HG02852 (cell line): ENCODE measurements at regions not wholly inside any gene's neighbourhood (a gene's known extent, or its start where the extent isn't known, plus 50 kb on each side); places are given as distances from the start of the nearest gene placed in this dataset.

ENCODE experiments used
- ATAC-seq: cut with Tn5 transposase; IDR thresholded peaks from one replicate; pipeline ENCODE4 v1.9.1; 2021; ENCODE audit warnings: mild to moderate bottlenecking, moderate library complexity; ENCODE audit not compliant: unreplicated experiment

GRCh38 chr10:131746241-131746711, 154.5 kb upstream of the PPP2R2D start:
- ATAC-seq, result no peak

- ATAC-seq, result no peak
Observed at GRCh38 chr10:131746785-131747184, 154.0 kb upstream of the PPP2R2D start.

GRCh38 chr10:131747251-131747650, 153.6 kb upstream of the PPP2R2D start:
- ATAC-seq, result no peak

- ATAC-seq, result no peak
Observed at GRCh38 chr10:131747791-131748190, 153.0 kb upstream of the PPP2R2D start.

GRCh38 chr10:131748191-131748590, 152.6 kb upstream of the PPP2R2D start:
- ATAC-seq, result no peak

GRCh38 chr10:131748831-131749766, 151.7 kb upstream of the PPP2R2D start:
- ATAC-seq, result no peak

GRCh38 chr10:131749767-131750142, 151.1 kb upstream of the PPP2R2D start:
- ATAC-seq, result no peak

- no peak for ATAC-seq
Observed at GRCh38 chr10:131750171-131750895, 150.5 kb upstream of the PPP2R2D start.

GRCh38 chr10:131750973-131751826, 149.6 kb upstream of the PPP2R2D start:
- ATAC-seq, result no peak

GRCh38 chr10:131751827-131752775, 148.7 kb upstream of the PPP2R2D start:
- ATAC-seq, result no peak

- no peak for ATAC-seq
Observed at GRCh38 chr10:131753336-131753735, 147.5 kb upstream of the PPP2R2D start.

GRCh38 chr10:131755200-131755599, 145.6 kb upstream of the PPP2R2D start:
- ATAC-seq, result no peak

GRCh38 chr10:131757285-131758058, 143.3 kb upstream of the PPP2R2D start:
- no peak for ATAC-seq

GRCh38 chr10:131758062-131758938, 142.5 kb upstream of the PPP2R2D start:
- no peak for ATAC-seq

GRCh38 chr10:131758939-131759301, 141.9 kb upstream of the PPP2R2D start:
- no peak for ATAC-seq

GRCh38 chr10:131759347-131759746, 141.5 kb upstream of the PPP2R2D start:
- ATAC-seq, result no peak

- no peak for ATAC-seq
Observed at GRCh38 chr10:131760416-131761166, 140.2 kb upstream of the PPP2R2D start.
